HG03196 (cell line): ENCODE measurements at regions not wholly inside any gene's neighbourhood (a gene's known extent, or its start where the extent isn't known, plus 50 kb on each side); places are given as distances from the start of the nearest gene placed in this dataset.
"Not testable (repeated sequence)": the region's sequence is repeated elsewhere in the genome, so short reads cannot be mapped to it uniquely, and the experiment has no call there.

Source experiments
- ATAC-seq: cut with Tn5 transposase; IDR thresholded peaks from one replicate; pipeline ENCODE4 v1.9.1; 2021; ENCODE audit not compliant: unreplicated experiment

GRCh38 chrY:19059733-19060132, 286.2 kb upstream of the HSFY2 start:
- no peak for ATAC-seq

DNA sequence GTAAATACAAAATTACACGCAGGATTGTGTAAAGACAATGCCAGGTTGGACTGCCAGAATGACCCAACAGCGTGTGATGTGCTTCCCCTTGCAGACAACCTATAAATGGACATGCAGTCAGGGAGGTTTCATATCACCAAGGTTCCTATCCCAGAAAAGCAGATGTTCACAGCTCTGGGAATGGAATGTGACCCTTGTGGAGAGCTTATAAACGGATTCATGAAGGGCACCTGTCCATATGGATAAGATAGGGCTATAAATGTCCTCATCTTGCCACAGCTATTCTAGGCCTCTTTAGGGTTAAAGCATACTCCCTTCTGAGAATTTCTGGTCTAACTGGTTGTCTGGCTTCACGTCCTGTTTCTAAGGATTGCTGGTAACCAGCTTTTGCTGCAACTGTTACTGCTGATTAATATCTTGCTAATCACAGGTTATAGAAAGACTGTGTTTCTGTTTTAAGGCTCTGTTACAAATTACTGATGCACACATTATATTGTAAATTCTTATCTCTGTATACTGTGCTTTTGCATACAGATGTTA, 285.4 kb upstream of the HSFY2 start:
- ATAC-seq, result no peak

DNA sequence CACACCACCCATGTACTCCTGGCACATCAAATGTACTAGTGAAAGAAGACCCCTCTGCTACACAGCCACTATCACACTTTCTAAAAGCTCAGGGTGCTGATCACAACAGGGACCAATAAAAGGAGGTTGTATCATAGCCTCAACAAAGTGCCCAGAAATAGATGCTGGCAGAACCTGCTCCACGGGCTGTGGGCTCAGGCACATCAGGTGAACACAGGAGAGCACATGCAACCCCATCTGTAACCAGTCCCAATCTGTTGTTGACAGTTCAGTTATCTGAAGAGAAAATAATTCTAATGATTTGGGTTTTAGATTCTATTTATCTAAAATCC, 282.6 kb upstream of the HSFY2 start:
- ATAC-seq, result no peak

GRCh38 chrY:19055232-19056137, 281.9 kb upstream of the HSFY2 start:
- no peak for ATAC-seq

- ATAC-seq, result no peak
These were observed 280.3 kb upstream of the HSFY2 start for GRCh38 chrY:19053806-19054205.

- no peak for ATAC-seq
These were observed 277.5 kb upstream of the HSFY2 start for GRCh38 chrY:19051021-19051420.

GRCh38 chrY:19042984-19043442, 269.5 kb upstream of the HSFY2 start:
- ATAC-seq, result no peak

DNA sequence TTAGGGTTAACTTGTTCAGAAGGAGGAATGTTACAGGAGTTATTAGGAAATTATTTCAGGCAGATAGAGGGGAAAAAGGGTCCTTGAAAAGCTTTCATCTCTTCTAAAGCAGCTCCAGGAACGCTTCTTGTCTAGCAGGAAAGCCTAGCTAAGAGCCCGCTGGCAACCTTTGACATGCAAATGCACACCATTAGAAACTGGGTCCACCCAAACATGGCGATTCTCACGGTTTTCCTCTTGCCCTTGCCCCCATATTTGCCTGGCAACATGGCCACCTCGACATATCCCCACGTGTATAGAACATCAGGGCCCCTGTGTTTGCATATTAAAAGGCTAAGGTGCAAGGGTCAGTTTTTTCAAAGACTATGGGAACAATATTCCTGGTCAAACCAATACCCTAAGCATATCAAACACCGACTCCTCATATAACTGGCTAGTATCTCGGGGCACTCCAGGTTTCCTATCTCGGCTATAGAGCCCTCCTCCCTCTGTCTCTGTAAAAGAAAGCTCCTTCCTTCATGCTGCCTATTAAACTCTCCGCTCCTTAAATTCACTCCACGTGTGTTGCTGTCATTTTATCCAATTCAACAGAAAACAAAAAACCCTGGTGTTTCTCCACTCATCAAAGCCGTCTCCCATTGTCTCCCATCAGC, 268.9 kb upstream of the HSFY2 start:
- ATAC-seq, result no peak

- no peak for ATAC-seq
These were observed 253.1 kb upstream of the HSFY2 start for GRCh38 chrY:19026631-19027030.

GRCh38 chrY:19023934-19024333, 250.4 kb upstream of the HSFY2 start:
- ATAC-seq, result no peak

- no peak for ATAC-seq
These were observed 246.7 kb upstream of the HSFY2 start for GRCh38 chrY:19020193-19020592.

GRCh38 chrY:19016990-19017389, 243.5 kb upstream of the HSFY2 start:
- ATAC-seq, result no peak

GRCh38 chrY:19015854-19016253, 242.3 kb upstream of the HSFY2 start:
- ATAC-seq, result no peak

DNA sequence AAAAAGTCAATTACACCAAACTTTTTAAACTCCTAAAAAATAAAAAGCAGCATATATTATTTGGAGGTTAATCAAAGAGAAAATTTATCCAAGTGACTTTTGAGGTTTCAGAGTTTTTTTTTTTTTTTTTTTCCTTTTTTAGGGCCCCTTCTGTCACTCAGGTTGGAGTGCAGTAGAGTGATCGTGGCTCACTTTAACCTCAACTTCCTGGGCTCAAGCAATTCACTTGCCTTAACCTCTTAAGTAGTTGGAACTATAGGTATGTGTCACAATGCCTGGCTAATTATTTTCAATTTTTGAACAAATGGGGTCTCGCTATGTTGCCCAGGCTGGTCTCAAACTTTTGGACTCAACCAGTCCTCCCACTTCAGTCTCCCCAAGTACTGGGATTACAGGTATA, 241.7 kb upstream of the HSFY2 start:
- ATAC-seq, result no peak

DNA sequence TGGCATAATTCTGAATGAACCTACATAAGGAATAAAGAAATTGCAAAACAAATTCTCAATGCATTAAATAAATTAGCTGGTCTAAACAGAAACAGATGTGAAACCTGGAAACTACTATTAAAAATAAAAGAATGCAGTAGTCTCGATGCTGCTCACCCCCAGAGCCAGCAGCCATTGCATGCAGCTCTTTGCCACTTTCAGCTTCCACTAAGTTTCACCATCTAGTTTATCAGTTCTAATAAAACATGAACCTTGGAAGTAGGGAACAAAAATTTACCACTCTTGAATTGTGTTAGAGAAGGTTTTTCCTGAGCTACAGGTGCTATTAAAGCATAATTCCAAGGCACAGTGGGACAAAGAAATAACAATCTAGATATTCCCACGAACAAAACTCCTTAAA, 239.4 kb upstream of the HSFY2 start:
- ATAC-seq, result no peak

DNA sequence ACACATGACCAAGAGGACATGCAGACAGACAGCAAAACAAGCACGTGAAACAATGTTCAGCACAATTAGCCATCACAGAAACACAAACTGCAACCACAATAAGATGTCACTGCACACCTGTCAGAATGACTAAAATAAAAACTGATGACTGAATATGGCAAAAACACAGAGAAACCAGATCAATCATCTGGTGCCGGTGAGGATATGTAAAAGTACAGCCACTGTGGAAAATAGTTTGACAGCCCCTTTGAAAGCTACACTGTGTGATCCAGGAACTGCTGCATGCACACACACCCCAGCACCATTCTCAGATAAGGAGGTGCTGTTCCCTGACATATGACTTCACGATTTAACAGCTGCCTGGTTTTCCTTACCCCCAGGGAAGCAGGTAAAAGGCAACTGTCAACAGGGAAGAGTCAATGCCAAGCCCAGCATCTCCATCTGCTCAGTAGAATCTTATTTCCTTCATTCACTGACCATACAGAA, 238.1 kb upstream of the HSFY2 start:
- ATAC-seq, result no peak

- no peak for ATAC-seq
These were observed 232.7 kb upstream of the HSFY2 start for GRCh38 chrY:19006234-19006633.

DNA sequence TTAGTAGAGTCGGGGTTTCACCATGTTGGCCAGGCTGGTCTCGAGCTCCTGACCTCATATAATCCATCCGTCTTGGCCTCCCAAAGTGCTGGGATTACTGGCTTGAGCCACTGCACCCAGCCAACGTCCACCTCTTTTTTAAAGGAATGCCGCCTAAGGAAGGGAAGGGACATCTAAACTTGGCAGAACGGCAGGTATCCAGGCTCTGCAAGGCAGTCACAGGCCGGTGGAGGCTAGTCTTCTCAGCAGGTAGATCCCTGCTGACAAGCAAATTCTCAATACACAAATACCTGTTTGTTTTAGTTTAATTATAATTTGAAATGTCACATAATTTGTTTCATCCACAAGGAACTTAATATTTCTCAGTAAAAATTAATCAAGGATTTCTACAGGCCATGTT, 232.0 kb upstream of the HSFY2 start:
- no peak for ATAC-seq

- no peak for ATAC-seq
These were observed 224.2 kb upstream of the HSFY2 start for GRCh38 chrY:18997635-18998240.

DNA sequence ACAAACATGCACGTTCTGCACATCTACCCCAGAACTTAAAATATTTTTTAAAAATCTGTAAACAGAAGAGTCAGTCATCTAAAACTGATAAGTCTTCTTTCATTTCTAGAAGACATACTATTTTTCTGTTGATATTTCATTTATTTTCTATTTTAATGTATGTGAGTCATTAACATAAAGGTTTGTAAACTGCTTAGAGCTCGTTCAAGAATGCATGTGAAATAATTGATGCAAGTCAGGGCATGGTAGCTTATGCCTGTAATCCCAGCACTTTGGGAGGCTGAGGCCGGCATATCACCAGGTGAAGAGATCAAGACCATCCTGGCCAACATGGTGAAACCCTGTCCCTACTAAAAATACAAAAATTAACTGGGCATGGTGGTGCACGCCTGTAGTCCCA, 219.9 kb upstream of the HSFY2 start:
- ATAC-seq, result no peak

DNA sequence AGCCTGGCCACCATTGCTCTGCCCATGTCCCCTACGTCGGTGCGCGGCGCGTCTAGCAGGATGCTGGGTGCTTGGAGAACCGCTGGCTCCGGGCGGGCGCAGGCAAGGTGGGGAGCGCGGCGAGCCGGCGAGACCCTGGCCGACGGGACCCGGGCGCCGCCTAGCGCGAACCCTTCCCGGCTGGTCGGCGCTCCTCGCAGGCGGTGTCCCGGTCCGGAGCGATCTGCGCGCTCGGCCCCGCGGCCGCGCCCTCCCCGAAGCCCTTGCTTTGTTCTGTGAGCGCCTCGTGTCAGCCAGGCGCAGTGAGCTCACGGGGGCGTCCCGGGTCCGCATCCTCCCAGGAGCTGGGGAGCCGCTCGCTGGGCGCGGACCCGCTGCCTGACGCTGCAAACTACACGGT, 219.1 kb upstream of the HSFY2 start:
- ATAC-seq, result not testable (repeated sequence)

- ATAC-seq, result no peak
These were observed 215.8 kb upstream of the HSFY2 start for GRCh38 chrY:18989356-18989755.
